ENCODE measurements at regions not wholly inside any gene's neighbourhood (a gene's known extent, or its start where the extent isn't known, plus 50 kb on each side); places are given as distances from the start of the nearest gene placed in this dataset.

- Histone ChIP-seq H3K79me2 (ENCODE audit: low read length) (no peaks in the 10 kb centered on the region), H3K36me3 (ENCODE audit: insufficient read depth, low read length) (no peaks in the 10 kb centered on the region), H4K20me1 (ENCODE audit: insufficient read depth, low read depth, low read length) (no peaks in the 10 kb centered on the region), H3K9me2 (replicated peaks; ENCODE audit: insufficient read depth, low read length) (no peaks in the 10 kb centered on the region), H3K4me3 (ENCODE audit: low read length) (no peak overlapping the region), H2AFZ (ENCODE audit: low read length) (no peak overlapping the region), H3K27ac (ENCODE audit: low read length) (no peak overlapping the region), H3K9me3 (ENCODE audit: low read length) (no peaks in the 10 kb centered on the region), H3K27me3 (ENCODE audit: low read length) (no peaks in the 10 kb centered on the region), H3K9ac (ENCODE audit: low read length) (no peak overlapping the region), H3K4me1 (ENCODE audit: low read length) (no peaks in the 10 kb centered on the region), H3K4me2 (ENCODE audit: low read depth, low read length, poor library complexity, severe bottlenecking) (no peak overlapping the region)
- no peak for DNase-seq
These were observed 392.2 kb downstream of the ZEB2 start for GRCh38 chr2:144127693-144128092.

DNA sequence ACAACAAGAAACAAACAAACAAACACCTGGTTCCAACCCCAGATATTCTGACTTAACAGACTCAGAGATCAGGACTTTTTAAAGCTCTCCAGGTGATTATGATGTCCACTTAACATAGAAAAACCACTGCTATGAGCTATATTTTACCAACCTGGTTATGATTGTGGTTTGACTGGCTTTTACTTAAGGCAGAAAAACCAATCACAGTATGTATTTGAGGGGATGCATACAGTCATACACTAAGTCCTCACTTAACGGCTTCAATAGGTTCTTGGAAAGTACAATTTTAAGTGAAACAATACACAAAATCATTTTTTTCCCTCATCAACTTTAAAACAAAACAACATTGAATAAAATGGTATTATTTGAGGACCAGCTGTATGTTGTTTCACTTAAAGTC is 393.6 kb downstream of the ZEB2 start:
- Histone ChIP-seq H3K27me3 (ENCODE audit: low read length) (no peaks in the 10 kb centered on the region), H3K9me2 (replicated peaks; ENCODE audit: insufficient read depth, low read length) (0 out of 2 replicates have a peak, but pooled peaks cover 2% of the 10 kb centered on the region), H3K27ac (ENCODE audit: low read length) (no peak overlapping the region), H4K20me1 (ENCODE audit: insufficient read depth, low read depth, low read length) (no peaks in the 10 kb centered on the region), H3K4me3 (ENCODE audit: low read length) (no peak overlapping the region), H2AFZ (ENCODE audit: low read length) (no peak overlapping the region), H3K9me3 (ENCODE audit: low read length) (no peaks in the 10 kb centered on the region), H3K9ac (ENCODE audit: low read length) (no peak overlapping the region), H3K4me2 (ENCODE audit: low read depth, low read length, poor library complexity, severe bottlenecking) (no peak overlapping the region), H3K36me3 (ENCODE audit: insufficient read depth, low read length) (no peaks in the 10 kb centered on the region), H3K4me1 (ENCODE audit: low read length) (no peaks in the 10 kb centered on the region), H3K79me2 (ENCODE audit: low read length) (no peaks in the 10 kb centered on the region)
- DNase-seq: no peak

DNA sequence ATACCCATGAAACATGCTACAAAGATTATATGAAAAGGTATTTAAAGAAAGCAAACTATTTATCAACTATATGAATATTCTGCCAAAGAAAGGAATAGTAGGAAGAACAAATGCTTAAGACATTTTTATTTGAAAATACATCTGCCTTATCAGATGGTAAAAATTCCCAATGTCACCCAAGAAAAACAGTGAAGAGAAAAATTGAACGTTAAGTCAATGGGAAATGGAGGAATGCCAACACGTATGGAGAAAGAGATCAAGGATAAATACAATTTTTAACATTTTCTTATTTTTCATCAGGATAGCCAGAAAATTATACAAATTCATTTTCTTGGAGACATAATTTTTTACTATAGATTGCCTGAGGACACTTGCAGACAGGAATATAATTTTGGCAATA is 394.2 kb downstream of the ZEB2 start:
- no peaks in the 10 kb centered on the region for H3K36me3 ChIP-seq (ENCODE audit: insufficient read depth, low read length)
- no peaks in the 10 kb centered on the region for H3K9me3 ChIP-seq (ENCODE audit: low read length)
- no peak overlapping the region for H3K27ac ChIP-seq (ENCODE audit: low read length)
- no peaks in the 10 kb centered on the region for H3K27me3 ChIP-seq (ENCODE audit: low read length)
- H3K79me2 ChIP-seq (ENCODE audit: low read length): no peaks in the 10 kb centered on the region
- DNase-seq: no peak
- no peak overlapping the region for H3K4me3 ChIP-seq (ENCODE audit: low read length)
- no peak overlapping the region for H2AFZ ChIP-seq (ENCODE audit: low read length)
- H4K20me1 ChIP-seq (ENCODE audit: insufficient read depth, low read depth, low read length): no peaks in the 10 kb centered on the region
- H3K4me2 ChIP-seq (ENCODE audit: low read depth, low read length, poor library complexity, severe bottlenecking): no peak overlapping the region
- H3K9me2 ChIP-seq (replicated peaks; ENCODE audit: insufficient read depth, low read length): 0 out of 2 replicates have a peak, but pooled peaks cover 3% of the 10 kb centered on the region
- H3K4me1 ChIP-seq (ENCODE audit: low read length): no peaks in the 10 kb centered on the region
- H3K9ac ChIP-seq (ENCODE audit: low read length): no peak overlapping the region

DNA sequence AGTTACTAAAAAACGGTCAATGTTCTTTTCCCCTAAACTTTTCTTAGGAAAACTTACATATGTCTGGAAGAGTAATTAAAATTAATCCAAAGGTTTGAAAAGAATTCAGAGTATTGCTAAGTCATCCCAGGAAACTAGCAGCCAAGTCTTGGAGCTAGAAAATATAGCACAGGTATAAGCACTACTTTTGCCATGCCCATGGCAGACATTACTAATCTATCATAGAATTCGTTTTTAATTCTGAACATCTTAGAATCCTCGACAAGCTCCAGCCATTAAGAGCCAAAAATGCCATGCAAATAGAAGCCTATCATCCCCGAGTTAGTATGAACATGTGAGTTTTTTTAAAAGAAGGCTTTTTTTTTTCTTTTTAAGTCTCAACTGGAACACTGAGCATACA is 395.0 kb downstream of the ZEB2 start:
- H3K9me2 ChIP-seq (replicated peaks; ENCODE audit: insufficient read depth, low read length): 0 out of 2 replicates have a peak, but pooled peaks cover 3% of the 10 kb centered on the region
- no peak overlapping the region for H3K4me3 ChIP-seq (ENCODE audit: low read length)
- H3K79me2 ChIP-seq (ENCODE audit: low read length): no peaks in the 10 kb centered on the region
- no peak overlapping the region for H2AFZ ChIP-seq (ENCODE audit: low read length)
- no peak overlapping the region for H3K4me2 ChIP-seq (ENCODE audit: low read depth, low read length, poor library complexity, severe bottlenecking)
- no peaks in the 10 kb centered on the region for H3K27me3 ChIP-seq (ENCODE audit: low read length)
- DNase-seq: no peak
- H3K36me3 ChIP-seq (ENCODE audit: insufficient read depth, low read length): no peaks in the 10 kb centered on the region
- no peak overlapping the region for H3K9ac ChIP-seq (ENCODE audit: low read length)
- H4K20me1 ChIP-seq (ENCODE audit: insufficient read depth, low read depth, low read length): no peaks in the 10 kb centered on the region
- H3K27ac ChIP-seq (ENCODE audit: low read length): no peak overlapping the region
- H3K9me3 ChIP-seq (ENCODE audit: low read length): no peaks in the 10 kb centered on the region
- H3K4me1 ChIP-seq (ENCODE audit: low read length): no peaks in the 10 kb centered on the region

GRCh38 chr2:144120487-144120886 is 399.4 kb downstream of the ZEB2 start:
- H3K4me1 ChIP-seq (ENCODE audit: low read length): peaks cover 9% of the 10 kb centered on the region
- H3K79me2 ChIP-seq (ENCODE audit: low read length): no peaks in the 10 kb centered on the region
- H3K27me3 ChIP-seq (ENCODE audit: low read length): no peaks in the 10 kb centered on the region
- 0 out of 2 replicates have a peak, but pooled peaks cover 3% of the 10 kb centered on the region for H3K9me2 ChIP-seq (replicated peaks; ENCODE audit: insufficient read depth, low read length)
- H4K20me1 ChIP-seq (ENCODE audit: insufficient read depth, low read depth, low read length): no peaks in the 10 kb centered on the region
- no peak overlapping the region for H3K4me3 ChIP-seq (ENCODE audit: low read length)
- H3K9me3 ChIP-seq (ENCODE audit: low read length): no peaks in the 10 kb centered on the region
- H3K36me3 ChIP-seq (ENCODE audit: insufficient read depth, low read length): no peaks in the 10 kb centered on the region
- H3K9ac ChIP-seq (ENCODE audit: low read length): no peak overlapping the region
- H3K4me2 ChIP-seq (ENCODE audit: low read depth, low read length, poor library complexity, severe bottlenecking): no peak overlapping the region
- H2AFZ ChIP-seq (ENCODE audit: low read length): no peak overlapping the region
- no peak overlapping the region for H3K27ac ChIP-seq (ENCODE audit: low read length)
- no peak for DNase-seq

DNA sequence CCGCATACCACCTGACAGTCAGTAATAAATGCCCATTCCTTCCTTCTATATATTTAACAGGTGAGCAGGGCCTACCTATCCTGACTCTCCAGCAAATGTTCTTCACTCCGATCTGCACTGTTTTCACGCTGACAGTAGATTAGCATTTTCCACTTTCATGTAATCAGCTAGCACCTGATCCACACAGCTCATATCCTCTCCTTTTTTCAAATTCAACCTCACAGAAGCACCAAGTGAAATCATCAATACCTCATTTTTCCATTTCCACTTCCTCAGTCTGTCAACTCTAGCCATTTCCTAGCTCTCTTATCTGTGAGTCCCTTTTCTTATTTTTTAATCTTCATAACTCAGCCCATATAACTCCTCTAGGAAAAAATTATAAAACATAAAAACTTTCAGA is 402.8 kb downstream of the ZEB2 start:
- no peak overlapping the region for H3K9ac ChIP-seq (ENCODE audit: low read length)
- H4K20me1 ChIP-seq (ENCODE audit: insufficient read depth, low read depth, low read length): no peaks in the 10 kb centered on the region
- H3K27me3 ChIP-seq (ENCODE audit: low read length): no peaks in the 10 kb centered on the region
- DNase-seq: no peak
- H3K9me2 ChIP-seq (replicated peaks; ENCODE audit: insufficient read depth, low read length): 0 out of 2 replicates have a peak, but pooled peaks cover 3% of the 10 kb centered on the region
- H3K79me2 ChIP-seq (ENCODE audit: low read length): no peaks in the 10 kb centered on the region
- no peak overlapping the region for H3K4me3 ChIP-seq (ENCODE audit: low read length)
- no peak overlapping the region for H3K4me2 ChIP-seq (ENCODE audit: low read depth, low read length, poor library complexity, severe bottlenecking)
- H3K27ac ChIP-seq (ENCODE audit: low read length): no peak overlapping the region
- H3K4me1 ChIP-seq (ENCODE audit: low read length): peaks cover 9% of the 10 kb centered on the region
- H3K36me3 ChIP-seq (ENCODE audit: insufficient read depth, low read length): no peaks in the 10 kb centered on the region
- H2AFZ ChIP-seq (ENCODE audit: low read length): no peak overlapping the region
- no peaks in the 10 kb centered on the region for H3K9me3 ChIP-seq (ENCODE audit: low read length)

- Histone ChIP-seq H3K27ac (ENCODE audit: low read length) (no peak overlapping the region; the same call in 1 of the 2 replicates), H3K9me3 (ENCODE audit: low read length) (no peaks in the 10 kb centered on the region), H4K20me1 (ENCODE audit: insufficient read depth, low read depth, low read length) (no peaks in the 10 kb centered on the region), H3K4me1 (ENCODE audit: low read length) (peaks cover 9% of the 10 kb centered on the region), H3K27me3 (ENCODE audit: low read length) (no peaks in the 10 kb centered on the region), H3K79me2 (ENCODE audit: low read length) (0 out of 2 replicates have a peak, but pooled peaks cover 1% of the 10 kb centered on the region), H3K36me3 (ENCODE audit: insufficient read depth, low read length) (no peaks in the 10 kb centered on the region), H3K4me3 (ENCODE audit: low read length) (no peak overlapping the region), H3K4me2 (ENCODE audit: low read depth, low read length, poor library complexity, severe bottlenecking) (no peak overlapping the region), H2AFZ (ENCODE audit: low read length) (no peak overlapping the region), H3K9ac (ENCODE audit: low read length) (no peak overlapping the region), H3K9me2 (replicated peaks; ENCODE audit: insufficient read depth, low read length) (no peaks in the 10 kb centered on the region)
- DNase-seq: no peak
These were observed 404.1 kb downstream of the ZEB2 start for GRCh38 chr2:144115739-144116291.

DNA sequence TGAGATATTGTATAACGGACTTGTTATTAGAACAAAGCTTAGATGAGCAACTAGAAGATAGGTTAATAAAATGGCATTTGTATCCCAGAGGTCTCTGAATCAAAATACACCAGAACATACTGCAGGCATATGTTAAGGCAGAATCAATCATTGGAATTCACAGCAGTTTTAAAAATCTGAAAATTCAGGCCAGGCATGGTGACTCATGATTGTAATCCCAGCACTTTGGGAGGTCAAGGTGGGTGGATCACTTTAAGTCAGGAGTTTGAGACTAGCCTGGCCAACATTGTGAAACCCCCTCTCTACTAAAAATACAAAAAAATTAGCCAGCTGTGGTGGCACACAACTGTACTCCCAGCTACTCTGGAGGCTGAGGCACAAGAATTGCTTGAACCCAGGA is 405.2 kb downstream of the ZEB2 start:
- H3K4me1 ChIP-seq (ENCODE audit: low read length): peaks cover 9% of the 10 kb centered on the region

More for the DNA sequence above, 405.2 kb downstream of the ZEB2 start:
- no peak overlapping the region for H3K9ac ChIP-seq (ENCODE audit: low read length)
- no peaks in the 10 kb centered on the region for H3K9me2 ChIP-seq (replicated peaks; ENCODE audit: insufficient read depth, low read length)
- H3K27ac ChIP-seq (ENCODE audit: low read length): no peak overlapping the region
- H3K79me2 ChIP-seq (ENCODE audit: low read length): 0 out of 2 replicates have a peak, but pooled peaks cover 4% of the 10 kb centered on the region
- H2AFZ ChIP-seq (ENCODE audit: low read length): no peak overlapping the region
- no peaks in the 10 kb centered on the region for H3K9me3 ChIP-seq (ENCODE audit: low read length)
- no peak overlapping the region for H3K4me2 ChIP-seq (ENCODE audit: low read depth, low read length, poor library complexity, severe bottlenecking)
- H3K27me3 ChIP-seq (ENCODE audit: low read length): no peaks in the 10 kb centered on the region
- H3K36me3 ChIP-seq (ENCODE audit: insufficient read depth, low read length): no peaks in the 10 kb centered on the region
- no peaks in the 10 kb centered on the region for H4K20me1 ChIP-seq (ENCODE audit: insufficient read depth, low read depth, low read length)
- no peak for DNase-seq
- no peak overlapping the region for H3K4me3 ChIP-seq (ENCODE audit: low read length)
